HCT116 (cell line): ENCODE measurements at regions not wholly inside any gene's neighbourhood (a gene's known extent, or its start where the extent isn't known, plus 50 kb on each side); places are given as distances from the start of the nearest gene placed in this dataset.

Source experiments
- ELF1 ChIP-seq: IDR thresholded peaks from 2 replicates; pipeline ENCODE4 v1.6.1; 2012; ENCODE audit warnings: low read depth, borderline replicate concordance
- REST ChIP-seq: IDR thresholded peaks from 2 replicates; pipeline ENCODE4 v1.6.1; 2012; ENCODE audit warnings: low read depth
- ZBTB33 ChIP-seq: IDR thresholded peaks from 2 replicates; pipeline ENCODE4 v1.6.1; 2011; ENCODE audit warnings: mild to moderate bottlenecking, low read length, moderate library complexity; ENCODE audit not compliant: insufficient replicate concordance; ENCODE audit errors: extremely low read depth
- TF ChIP-seq, protein P1 (sequence below), 3 experiments: fragments of 200-600 bp in 1 of 3; sonication (generic) in 1 of 3; IDR thresholded peaks in 2 of 3; conservative IDR thresholded peaks in 1 of 3; 2 replicates each; pipeline ENCODE4 v1.5.1; 2012 to 2017; ENCODE audit warnings: low read depth in 2 of 3, low read length in 2 of 3, antibody characterized with exemption in 1 of 3, borderline replicate concordance in 1 of 3, control low read depth in 1 of 3, mild to moderate bottlenecking in 1 of 3, mixed read lengths in 1 of 3, mixed run types in 1 of 3, moderate library complexity in 1 of 3; ENCODE audit not compliant: insufficient read depth in 1 of 3

- TF ChIP-seq, protein P1, sequence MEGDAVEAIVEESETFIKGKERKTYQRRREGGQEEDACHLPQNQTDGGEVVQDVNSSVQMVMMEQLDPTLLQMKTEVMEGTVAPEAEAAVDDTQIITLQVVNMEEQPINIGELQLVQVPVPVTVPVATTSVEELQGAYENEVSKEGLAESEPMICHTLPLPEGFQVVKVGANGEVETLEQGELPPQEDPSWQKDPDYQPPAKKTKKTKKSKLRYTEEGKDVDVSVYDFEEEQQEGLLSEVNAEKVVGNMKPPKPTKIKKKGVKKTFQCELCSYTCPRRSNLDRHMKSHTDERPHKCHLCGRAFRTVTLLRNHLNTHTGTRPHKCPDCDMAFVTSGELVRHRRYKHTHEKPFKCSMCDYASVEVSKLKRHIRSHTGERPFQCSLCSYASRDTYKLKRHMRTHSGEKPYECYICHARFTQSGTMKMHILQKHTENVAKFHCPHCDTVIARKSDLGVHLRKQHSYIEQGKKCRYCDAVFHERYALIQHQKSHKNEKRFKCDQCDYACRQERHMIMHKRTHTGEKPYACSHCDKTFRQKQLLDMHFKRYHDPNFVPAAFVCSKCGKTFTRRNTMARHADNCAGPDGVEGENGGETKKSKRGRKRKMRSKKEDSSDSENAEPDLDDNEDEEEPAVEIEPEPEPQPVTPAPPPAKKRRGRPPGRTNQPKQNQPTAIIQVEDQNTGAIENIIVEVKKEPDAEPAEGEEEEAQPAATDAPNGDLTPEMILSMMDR (IDR thresholded peaks at IDR 0.05 in 2 of 3, conservative IDR thresholded peaks at IDR 0.05 in 1 of 3; ENCODE audit: borderline replicate concordance in 1 of 3, insufficient read depth in 1 of 3, low read depth in 2 of 3, low read length in 2 of 3), result no peak
- TF ChIP-seq REST, result no peak
- TF ChIP-seq ELF1, result no peak
- TF ChIP-seq ZBTB33, result no peak
These were observed 112.8 kb upstream of the IFNG-AS1 start for GRCh38 chr12:67876305-67876915.
